Neural crest cell (in vitro differentiated cells): ENCODE measurements at regions not wholly inside any gene's neighbourhood (a gene's known extent, or its start where the extent isn't known, plus 50 kb on each side); places are given as distances from the start of the nearest gene placed in this dataset.

ENCODE experiments used
- DNase-seq: peaks from one replicate; pipeline ENCODE4 v3.0.0; 2021; ENCODE audit warnings: low read depth, mixed read lengths, low spot score
- H3K27ac Mint-ChIP-seq: one replicate; pipeline ENCODE4 v1.8.0; 2021; ENCODE audit warnings: mild to moderate bottlenecking, mixed read lengths; ENCODE audit not compliant: unreplicated experiment
- H3K27me3 Mint-ChIP-seq: 2 replicates; pipeline ENCODE4 v1.8.0; 2021; ENCODE audit warnings: low read depth, mild to moderate bottlenecking, mixed read lengths
- H3K36me3 Mint-ChIP-seq: 2 replicates; pipeline ENCODE4 v1.8.0; 2021; ENCODE audit warnings: low read depth, mild to moderate bottlenecking, mixed read lengths
- H3K4me1 Mint-ChIP-seq: 2 replicates; pipeline ENCODE4 v1.8.0; 2021; ENCODE audit warnings: mixed read lengths
- H3K4me3 Mint-ChIP-seq: one replicate; pipeline ENCODE4 v1.8.0; 2021; ENCODE audit warnings: mild to moderate bottlenecking, mixed read lengths
- H3K9me3 Mint-ChIP-seq: 2 replicates; pipeline ENCODE4 v1.8.0; 2021; ENCODE audit warnings: mixed read lengths
- CTCF ChIP-seq: fragments of 200-600 bp; sonication (generic); conservative IDR thresholded peaks from 2 replicates; pipeline ENCODE4 v1.5.0; 2021; ENCODE audit warnings: antibody characterized with exemption, mild to moderate bottlenecking

GRCh38 chr3:63193647-63194046 is 84.5 kb upstream of the SYNPR start:
- Mint-ChIP-seq H3K4me1 (no peaks in the 10 kb centered on the region), H3K9me3 (no peaks in the 10 kb centered on the region), H3K27me3 (peaks cover 29% of the 10 kb centered on the region), H3K36me3 (no peaks in the 10 kb centered on the region), H3K4me3 (no peak overlapping the region), H3K27ac (no peak overlapping the region)
- TF ChIP-seq CTCF = peak; percentile 74
- no peak for DNase-seq

GRCh38 chr3:63199606-63200005 is 78.5 kb upstream of the SYNPR start:
- DNase-seq = no peak
- no peaks in the 10 kb centered on the region for H3K4me1 Mint-ChIP-seq
- TF ChIP-seq CTCF = no peak
- H3K9me3 Mint-ChIP-seq = peaks cover 3% of the 10 kb centered on the region
- H3K27ac Mint-ChIP-seq = no peak overlapping the region
- no peak overlapping the region for H3K4me3 Mint-ChIP-seq
- no peaks in the 10 kb centered on the region for H3K36me3 Mint-ChIP-seq
- peaks cover 11% of the 10 kb centered on the region for H3K27me3 Mint-ChIP-seq

- Mint-ChIP-seq H3K4me1 (no peaks in the 10 kb centered on the region), H3K9me3 (peaks cover 3% of the 10 kb centered on the region)
Observed at GRCh38 chr3:63202529-63202928, 75.6 kb upstream of the SYNPR start.

GRCh38 chr3:63207066-63207590 is 71.0 kb upstream of the SYNPR start:
- peaks cover 8% of the 10 kb centered on the region for H3K4me1 Mint-ChIP-seq
- no peak for TF ChIP-seq CTCF
- no peaks in the 10 kb centered on the region for H3K36me3 Mint-ChIP-seq
- peaks cover 3% of the 10 kb centered on the region for H3K9me3 Mint-ChIP-seq
- no peak for DNase-seq
- peaks cover 13% of the 10 kb centered on the region for H3K27me3 Mint-ChIP-seq
- H3K27ac Mint-ChIP-seq = no peak overlapping the region
- no peak overlapping the region for H3K4me3 Mint-ChIP-seq

More at GRCh38 chr3:63202529-63202928, 75.6 kb upstream of the SYNPR start:
- no peak for DNase-seq
- no peak for TF ChIP-seq CTCF
- no peak overlapping the region for H3K4me3 Mint-ChIP-seq
- no peak overlapping the region for H3K27ac Mint-ChIP-seq
- peaks cover 8% of the 10 kb centered on the region for H3K27me3 Mint-ChIP-seq
- no peaks in the 10 kb centered on the region for H3K36me3 Mint-ChIP-seq

- Mint-ChIP-seq H3K4me3 (no peak overlapping the region), H3K36me3 (no peaks in the 10 kb centered on the region), H3K27ac (no peak overlapping the region), H3K27me3 (peaks cover 13% of the 10 kb centered on the region), H3K4me1 (peaks cover 10% of the 10 kb centered on the region), H3K9me3 (peaks cover 5% of the 10 kb centered on the region)
- no peak for DNase-seq
- TF ChIP-seq CTCF = no peak
Observed at GRCh38 chr3:63228087-63228486, 50.0 kb upstream of the SYNPR start.
